Kidney (tissue), 13 donors: ENCODE measurements at regions not wholly inside any gene's neighbourhood (a gene's known extent, or its start where the extent isn't known, plus 50 kb on each side); places are given as distances from the start of the nearest gene placed in this dataset.

Source experiments
- DNase-seq, 5 donors: peaks; one replicate each; pipeline ENCODE4 v3.0.0-alpha.2; 2013 to 2020
- FAIRE-seq: peaks from 2 replicates; lab custom pipeline; 2012; peaks lifted over from hg19 to GRCh38; lab: Jason Lieb, UNC
- H3K27ac ChIP-seq, 2 donors: one replicate each; pipeline ENCODE4 v1.7.0; 2013; ENCODE audit warnings: low read depth in 2 of 2, low read length in 2 of 2, inconsistent platforms in 1 of 2
- H3K27me3 ChIP-seq: one replicate; pipeline ENCODE4 v1.7.1; 2013; ENCODE audit warnings: low read length, inconsistent platforms; ENCODE audit not compliant: control insufficient read depth, insufficient read depth
- H3K36me3 ChIP-seq, 3 donors: one replicate each; pipeline versions ENCODE4 v1.7.0 to v1.7.1; 2013; ENCODE audit warnings: low read length in 3 of 3, control low read depth in 1 of 3, inconsistent platforms in 1 of 3; ENCODE audit not compliant: insufficient read depth in 3 of 3, control insufficient read depth in 2 of 3
- H3K4me1 ChIP-seq, 3 donors: one replicate each; pipeline versions ENCODE4 v1.7.0 to v1.7.1; 2013; ENCODE audit warnings: low read length in 3 of 3, inconsistent platforms in 1 of 3, low read depth in 1 of 3; ENCODE audit not compliant: control insufficient read depth in 2 of 3, insufficient read depth in 2 of 3
- H3K4me3 ChIP-seq, 3 donors: one replicate each; pipeline versions ENCODE4 v1.7.0 to v1.8.1; 2013; ENCODE audit warnings: low read length in 3 of 3, control low read depth in 1 of 3, inconsistent platforms in 1 of 3
- H3K9ac ChIP-seq, 3 donors: one replicate each; pipeline versions ENCODE4 v1.7.0 to v1.7.1; 2013; ENCODE audit warnings: low read length in 3 of 3, control low read depth in 1 of 3, inconsistent platforms in 1 of 3
- H3K9me3 ChIP-seq, 3 donors: one replicate each; pipeline versions ENCODE4 v1.7.0 to v1.7.1; 2013; ENCODE audit warnings: low read length in 3 of 3, control low read depth in 1 of 3, inconsistent platforms in 1 of 3; ENCODE audit not compliant: control insufficient read depth in 2 of 3, insufficient read depth in 1 of 3
- intact Hi-C: fragments of 100-400 bp; cut with DNase I; formaldehyde crosslinking; loops from one replicate; pipeline ENCODE4 v1.11.1; 2022
- TF ChIP-seq, protein P1 (sequence below): IDR thresholded peaks from 3 replicates; pipeline ENCODE4 v1.5.1; 2012; ENCODE audit warnings: mild to moderate bottlenecking, moderate library complexity, borderline replicate concordance; ENCODE audit not compliant: insufficient read depth; ENCODE audit errors: extremely low read depth
- donor health status: control.
- donor health status: control.
- donor health status: control.
- donor health status: control.
- donor health status: control.
- donor health status: DM: yes; HTN: yes; CAD: no.
- donor health status: Normal renal cell carcinoma (clear cell type).

DNA sequence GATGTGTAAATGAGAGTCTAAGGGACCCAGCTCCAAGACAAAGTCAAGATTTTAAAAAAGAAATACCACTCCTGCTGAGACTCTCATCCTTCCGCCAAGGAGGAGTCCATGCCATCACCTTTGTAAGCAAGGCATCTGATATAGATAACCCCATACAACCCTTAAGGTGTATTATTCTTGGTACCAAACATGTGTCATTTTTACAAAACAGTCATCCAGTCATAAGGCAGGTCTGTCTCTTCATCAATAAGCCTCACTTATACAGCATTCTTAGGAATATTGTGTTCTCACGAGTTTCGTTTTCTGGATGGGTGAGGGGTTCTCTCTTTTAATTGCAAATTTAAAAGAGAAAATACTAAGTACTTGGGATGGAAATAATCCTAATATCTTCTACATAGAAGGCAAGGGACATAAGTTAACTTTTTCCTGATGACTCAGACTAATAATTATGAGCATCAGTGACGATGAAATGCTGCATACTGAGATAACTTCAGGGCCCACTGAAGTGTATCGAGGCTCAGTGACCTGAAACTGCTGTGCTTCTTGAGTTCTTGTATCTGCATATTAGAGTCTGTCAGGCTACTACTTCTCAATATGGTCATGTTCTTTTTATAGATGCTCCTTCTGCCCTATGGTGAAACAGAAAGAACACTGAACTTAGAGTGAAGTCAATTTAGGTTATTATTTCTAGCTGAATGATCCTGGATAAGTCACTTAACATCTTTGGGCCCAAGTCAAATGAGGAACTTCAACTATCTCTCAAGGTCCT lies 166.6 kb downstream of the KLF12 start:
- Histone ChIP-seq H3K36me3 (no peaks in the 10 kb centered on the region), H3K4me3 (no peak overlapping the region), H3K27ac (no peak overlapping the region), H3K4me1 (peaks cover 0 to 12% (median 3%) of the 10 kb centered on the region in 3 donors), H3K27me3 (no peaks in the 10 kb centered on the region), H3K9ac (no peak overlapping the region), H3K9me3 (no peaks in the 10 kb centered on the region)
- intact Hi-C loops: no loop called here
- no peak for DNase-seq
- FAIRE-seq: no peak
- TF ChIP-seq, protein P1, sequence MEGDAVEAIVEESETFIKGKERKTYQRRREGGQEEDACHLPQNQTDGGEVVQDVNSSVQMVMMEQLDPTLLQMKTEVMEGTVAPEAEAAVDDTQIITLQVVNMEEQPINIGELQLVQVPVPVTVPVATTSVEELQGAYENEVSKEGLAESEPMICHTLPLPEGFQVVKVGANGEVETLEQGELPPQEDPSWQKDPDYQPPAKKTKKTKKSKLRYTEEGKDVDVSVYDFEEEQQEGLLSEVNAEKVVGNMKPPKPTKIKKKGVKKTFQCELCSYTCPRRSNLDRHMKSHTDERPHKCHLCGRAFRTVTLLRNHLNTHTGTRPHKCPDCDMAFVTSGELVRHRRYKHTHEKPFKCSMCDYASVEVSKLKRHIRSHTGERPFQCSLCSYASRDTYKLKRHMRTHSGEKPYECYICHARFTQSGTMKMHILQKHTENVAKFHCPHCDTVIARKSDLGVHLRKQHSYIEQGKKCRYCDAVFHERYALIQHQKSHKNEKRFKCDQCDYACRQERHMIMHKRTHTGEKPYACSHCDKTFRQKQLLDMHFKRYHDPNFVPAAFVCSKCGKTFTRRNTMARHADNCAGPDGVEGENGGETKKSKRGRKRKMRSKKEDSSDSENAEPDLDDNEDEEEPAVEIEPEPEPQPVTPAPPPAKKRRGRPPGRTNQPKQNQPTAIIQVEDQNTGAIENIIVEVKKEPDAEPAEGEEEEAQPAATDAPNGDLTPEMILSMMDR: no peak

DNA sequence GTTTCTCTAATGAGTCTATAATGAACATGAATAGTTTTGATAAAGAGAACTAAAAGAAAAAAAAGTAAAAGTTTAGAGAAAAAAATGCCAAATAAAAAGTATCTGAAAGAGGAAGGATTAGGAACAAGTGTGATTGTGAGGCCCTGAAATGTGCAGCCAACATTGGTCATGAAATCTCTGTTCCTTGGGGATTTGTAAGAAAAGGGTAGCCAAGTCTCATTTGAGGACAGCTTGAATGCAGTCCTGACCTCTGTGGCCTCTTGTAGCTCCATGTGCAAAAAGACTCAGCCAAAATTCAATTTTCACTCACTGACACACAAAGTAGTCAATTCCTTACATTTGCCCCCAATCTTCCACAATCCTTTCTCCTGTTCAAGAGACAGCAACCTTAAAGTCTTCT lies 167.9 kb downstream of the KLF12 start:
- intact Hi-C loops: no loop called here
- no peak overlapping the region for H3K4me3 ChIP-seq
- H3K9ac ChIP-seq: no peak overlapping the region
- H3K4me1 ChIP-seq: peaks cover 0 to 12% (median 3%) of the 10 kb centered on the region in 3 donors
- FAIRE-seq (no peak), DNase-seq (no peak)
- no peaks in the 10 kb centered on the region for H3K27me3 ChIP-seq
- TF ChIP-seq, protein P1: no peak
- no peaks in the 10 kb centered on the region for H3K9me3 ChIP-seq
- no peaks in the 10 kb centered on the region for H3K36me3 ChIP-seq
- no peak overlapping the region for H3K27ac ChIP-seq

DNA sequence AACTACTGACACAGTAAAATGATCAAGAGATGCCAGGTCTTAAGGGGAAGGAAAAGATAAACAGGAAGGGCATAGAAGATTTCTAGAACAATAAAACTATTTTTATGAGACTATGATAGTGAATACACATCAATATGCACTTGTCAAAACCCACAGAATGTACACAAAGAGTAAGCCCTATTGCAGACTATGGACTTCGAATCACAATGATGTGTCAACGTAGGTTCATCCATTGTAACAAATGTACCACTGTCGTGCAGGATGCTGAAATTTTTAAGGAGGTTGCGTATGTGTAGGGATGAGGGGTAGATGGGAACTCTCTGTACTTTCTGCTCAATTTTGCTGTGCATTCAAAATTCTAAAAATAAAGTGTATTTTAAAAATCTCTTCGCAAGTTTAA lies 171.9 kb downstream of the KLF12 start:
- DNase-seq (no peak), FAIRE-seq (no peak)
- H3K27me3 ChIP-seq: no peaks in the 10 kb centered on the region
- H3K9me3 ChIP-seq: no peaks in the 10 kb centered on the region
- H3K36me3 ChIP-seq: no peaks in the 10 kb centered on the region
- H3K27ac ChIP-seq: no peak overlapping the region
- TF ChIP-seq, protein P1: no peak
- no peak overlapping the region for H3K9ac ChIP-seq
- H3K4me1 ChIP-seq: peaks cover 0 to 12% (median 3%) of the 10 kb centered on the region in 3 donors
- H3K4me3 ChIP-seq: no peak overlapping the region
- intact Hi-C loops: no loop called here

DNA sequence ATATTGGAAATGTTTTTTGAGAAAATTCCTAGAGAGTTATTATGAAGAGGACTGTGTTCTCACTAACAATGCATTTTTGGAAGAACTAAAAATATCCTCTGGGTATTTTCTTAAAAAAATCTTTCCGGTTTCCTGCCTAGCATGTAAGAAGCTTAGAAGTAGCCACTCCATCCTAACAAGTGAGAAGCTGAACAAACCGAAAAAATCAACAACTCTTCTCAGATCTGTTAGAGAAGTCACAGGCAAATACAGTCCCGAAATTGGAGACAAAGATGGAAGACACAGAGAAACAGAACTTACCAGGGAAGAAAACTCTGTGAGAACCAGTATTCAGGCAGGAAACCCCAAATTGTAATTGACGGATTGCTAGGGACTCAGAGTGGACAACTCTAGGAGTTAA lies 173.0 kb downstream of the KLF12 start:
- Histone ChIP-seq H3K36me3 (no peaks in the 10 kb centered on the region), H3K9me3 (no peaks in the 10 kb centered on the region), H3K4me3 (no peak overlapping the region), H3K4me1 (peaks cover 0 to 7% (median 0%) of the 10 kb centered on the region in 3 donors), H3K27me3 (no peaks in the 10 kb centered on the region), H3K27ac (no peak overlapping the region), H3K9ac (no peak overlapping the region)
- TF ChIP-seq, protein P1: no peak
- intact Hi-C loops: no loop called here
- FAIRE-seq: no peak
- DNase-seq: no peak
